ENCODE measurements at regions not wholly inside any gene's neighbourhood (a gene's known extent, or its start where the extent isn't known, plus 50 kb on each side); places are given as distances from the start of the nearest gene placed in this dataset.

- TF ChIP-seq CTCF (IDR thresholded peaks at IDR 0.05; ENCODE audit: insufficient read depth, low read length, poor library complexity, severe bottlenecking) = no peak
- TF ChIP-seq EZH2phosphoT487 (conservative IDR thresholded peaks at IDR 0.05; ENCODE audit: low read length) = no peak
Observed at GRCh38 chr1:172882791-172883386, 167.9 kb downstream of the TNFSF18 start.

Data from SU-DHL-6 (cell line).